Liver (tissue), 8 donors: ENCODE measurements at regions not wholly inside any gene's neighbourhood (a gene's known extent, or its start where the extent isn't known, plus 50 kb on each side); places are given as distances from the start of the nearest gene placed in this dataset.

Experiments used
- DNase-seq: peaks from one replicate; pipeline ENCODE4 v3.0.0-alpha.2; 2017; ENCODE audit warnings: low spot score
- H3K27ac ChIP-seq, 2 donors: one replicate each; pipeline ENCODE4 v1.7.0; 2013; ENCODE audit warnings: inconsistent platforms in 2 of 2, low read length in 2 of 2, control low read depth in 1 of 2, low read depth in 1 of 2, mild to moderate bottlenecking in 1 of 2
- H3K27me3 ChIP-seq, 4 donors: one replicate each; pipeline versions ENCODE4 v1.6.1 to v1.7.0; 2013; ENCODE audit warnings: low read length in 3 of 4, inconsistent platforms in 1 of 4, mild to moderate bottlenecking in 1 of 4, moderate library complexity in 1 of 4; ENCODE audit not compliant: control insufficient read depth in 4 of 4, insufficient read depth in 4 of 4
- H3K36me3 ChIP-seq, 4 donors: one replicate each; pipeline versions ENCODE4 v1.6.1 to v1.7.0; 2013; ENCODE audit warnings: low read length in 3 of 4, mild to moderate bottlenecking in 3 of 4, low read depth in 1 of 4, moderate library complexity in 1 of 4; ENCODE audit not compliant: control insufficient read depth in 4 of 4, insufficient read depth in 3 of 4
- H3K4me1 ChIP-seq, 4 donors: one replicate each; pipeline versions ENCODE4 v1.6.1 to v1.7.0; 2013; ENCODE audit warnings: low read length in 3 of 4, mild to moderate bottlenecking in 3 of 4, moderate library complexity in 1 of 4; ENCODE audit not compliant: control insufficient read depth in 4 of 4, insufficient read depth in 4 of 4
- H3K4me3 ChIP-seq, 3 donors: one replicate each; pipeline versions ENCODE4 v1.6.1 to v1.7.0; 2013; ENCODE audit warnings: low read length in 3 of 3, control low read depth in 1 of 3, low read depth in 1 of 3, mild to moderate bottlenecking in 1 of 3
- H3K9ac ChIP-seq, 2 donors: one replicate each; pipeline ENCODE4 v1.7.0; 2013; ENCODE audit warnings: low read length in 2 of 2, mild to moderate bottlenecking in 2 of 2, moderate library complexity in 2 of 2, control low read depth in 1 of 2, low read depth in 1 of 2
- H3K9me3 ChIP-seq, 4 donors: one replicate each; pipeline versions ENCODE4 v1.6.1 to v1.7.0; 2013; ENCODE audit warnings: low read length in 3 of 4; ENCODE audit not compliant: control insufficient read depth in 4 of 4
- FOXA1 ChIP-seq: IDR thresholded peaks from 2 replicates; pipeline ENCODE4 v1.6.1; 2016; ENCODE audit warnings: antibody characterized with exemption
- FOXA2 ChIP-seq: IDR thresholded peaks from 2 replicates; pipeline ENCODE4 v1.6.1; 2016; ENCODE audit warnings: antibody characterized with exemption
- GABPA ChIP-seq, 2 donors: IDR thresholded peaks in 1 of 2; conservative IDR thresholded peaks in 1 of 2; 2 replicates each; pipeline ENCODE4 v1.6.1; 2016; ENCODE audit warnings: antibody characterized with exemption in 2 of 2, mild to moderate bottlenecking in 1 of 2, moderate library complexity in 1 of 2
- HNF4A ChIP-seq, 2 donors: conservative IDR thresholded peaks; 2 replicates each; pipeline ENCODE4 v1.6.1; 2016; ENCODE audit warnings: antibody characterized with exemption in 2 of 2, mild to moderate bottlenecking in 2 of 2
- NR2F2 ChIP-seq: IDR thresholded peaks from 2 replicates; pipeline ENCODE4 v1.6.1; 2016; ENCODE audit warnings: antibody characterized with exemption
- RAD21 ChIP-seq, 2 donors: IDR thresholded peaks; 2 replicates each; pipeline ENCODE4 v1.6.1; 2016; ENCODE audit warnings: antibody characterized with exemption in 2 of 2, mild to moderate bottlenecking in 2 of 2
- RXRA ChIP-seq, 2 donors: IDR thresholded peaks; 2 replicates each; pipeline ENCODE4 v1.6.1; 2017 to 2018; ENCODE audit warnings: antibody characterized with exemption in 2 of 2, mild to moderate bottlenecking in 1 of 2
- TAF1 ChIP-seq: conservative IDR thresholded peaks from 2 replicates; pipeline ENCODE4 v1.6.1; 2016; ENCODE audit warnings: antibody characterized with exemption, mild to moderate bottlenecking
- YY1 ChIP-seq: IDR thresholded peaks from 2 replicates; pipeline ENCODE4 v1.6.1; 2016; ENCODE audit warnings: antibody characterized with exemption, mild to moderate bottlenecking
- WGBS: extraction: QIAGEN DNeasy Blood & Tissue Kit; methylation state at CpG from one replicate; pipeline ENCODE4 v1.1.7; 2013; 5-methylcytosine and 5-hydroxymethylcytosine counted together
- TF ChIP-seq, protein P1 (sequence below): IDR thresholded peaks from 2 replicates; pipeline ENCODE4 v1.6.1; 2016; ENCODE audit warnings: antibody characterized with exemption
- TF ChIP-seq, protein P2 (sequence below): IDR thresholded peaks from 2 replicates; pipeline ENCODE4 v1.6.1; 2016; ENCODE audit warnings: antibody characterized with exemption
- TF ChIP-seq, protein P3 (sequence below): IDR thresholded peaks from 2 replicates; pipeline ENCODE4 v1.6.1; 2016; ENCODE audit warnings: antibody characterized with exemption
- TF ChIP-seq, protein P4 (sequence below): IDR thresholded peaks from 2 replicates; pipeline ENCODE4 v1.6.1; 2016; ENCODE audit warnings: antibody characterized with exemption, mild to moderate bottlenecking
- TF ChIP-seq, protein P5 (sequence below): fragments of 150-350 bp; IDR thresholded peaks from 2 replicates; pipeline ENCODE4 v1.5.1; 2017; ENCODE audit warnings: improper control_type of control experiment, low read depth, low read length; ENCODE audit not compliant: missing input control
- donor health status: healthy.
- donor health status: healthy.
- donor health status: healthy.
- donor health status: healthy.
- donor health status: healthy.

DNA sequence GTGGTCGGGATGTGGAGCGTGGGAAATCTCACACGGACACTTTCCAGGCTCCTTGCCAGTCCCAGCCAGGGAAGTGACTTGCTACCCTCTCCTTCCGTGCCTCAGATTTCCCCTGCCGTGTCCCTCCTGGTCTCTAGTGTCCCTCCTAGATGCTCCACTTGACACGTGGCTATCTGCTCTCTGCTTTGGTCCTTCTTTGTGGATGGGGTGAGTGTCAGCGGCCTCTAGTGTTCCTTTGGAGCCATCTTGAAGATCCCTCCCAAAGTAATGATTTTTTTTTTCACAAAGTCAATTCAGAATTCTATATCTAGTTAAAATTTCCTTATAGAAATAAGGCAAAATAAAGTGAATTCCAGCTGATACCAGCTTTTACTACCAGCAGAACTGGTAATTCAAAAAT is 117.7 kb downstream of the MRPL36 start:
- DNase-seq, result no peak
- no peaks in the 10 kb centered on the region for H3K36me3 ChIP-seq

More for the DNA sequence above, 117.7 kb downstream of the MRPL36 start:
- Histone ChIP-seq H3K27me3 (peaks cover 0 to 12% (median 0%) of the 10 kb centered on the region in 4 donors), H3K9ac (no peak overlapping the region), H3K9me3 (peaks cover 0 to 6% (median 5%) of the 10 kb centered on the region in 4 donors), H3K27ac (no peak overlapping the region), H3K4me3 (no peak overlapping the region), H3K4me1 (no peaks in the 10 kb centered on the region)
- TF ChIP-seq TAF1, result no peak
- TF ChIP-seq, protein P1, sequence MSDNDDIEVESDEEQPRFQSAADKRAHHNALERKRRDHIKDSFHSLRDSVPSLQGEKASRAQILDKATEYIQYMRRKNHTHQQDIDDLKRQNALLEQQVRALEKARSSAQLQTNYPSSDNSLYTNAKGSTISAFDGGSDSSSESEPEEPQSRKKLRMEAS, result no peak
- TF ChIP-seq, protein P2, sequence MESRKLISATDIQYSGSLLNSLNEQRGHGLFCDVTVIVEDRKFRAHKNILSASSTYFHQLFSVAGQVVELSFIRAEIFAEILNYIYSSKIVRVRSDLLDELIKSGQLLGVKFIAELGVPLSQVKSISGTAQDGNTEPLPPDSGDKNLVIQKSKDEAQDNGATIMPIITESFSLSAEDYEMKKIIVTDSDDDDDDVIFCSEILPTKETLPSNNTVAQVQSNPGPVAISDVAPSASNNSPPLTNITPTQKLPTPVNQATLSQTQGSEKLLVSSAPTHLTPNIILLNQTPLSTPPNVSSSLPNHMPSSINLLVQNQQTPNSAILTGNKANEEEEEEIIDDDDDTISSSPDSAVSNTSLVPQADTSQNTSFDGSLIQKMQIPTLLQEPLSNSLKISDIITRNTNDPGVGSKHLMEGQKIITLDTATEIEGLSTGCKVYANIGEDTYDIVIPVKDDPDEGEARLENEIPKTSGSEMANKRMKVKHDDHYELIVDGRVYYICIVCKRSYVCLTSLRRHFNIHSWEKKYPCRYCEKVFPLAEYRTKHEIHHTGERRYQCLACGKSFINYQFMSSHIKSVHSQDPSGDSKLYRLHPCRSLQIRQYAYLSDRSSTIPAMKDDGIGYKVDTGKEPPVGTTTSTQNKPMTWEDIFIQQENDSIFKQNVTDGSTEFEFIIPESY, result no peak
- TF ChIP-seq HNF4A (conservative IDR thresholded peaks at IDR 0.05), result no peak
- no peak for TF ChIP-seq FOXA1
- TF ChIP-seq GABPA (IDR thresholded peaks at IDR 0.05 in 1 of 2, conservative IDR thresholded peaks at IDR 0.05 in 1 of 2), result no peak
- TF ChIP-seq NR2F2, result no peak
- TF ChIP-seq RAD21 (IDR thresholded peaks at IDR 0.05), result no peak
- TF ChIP-seq, protein P3, sequence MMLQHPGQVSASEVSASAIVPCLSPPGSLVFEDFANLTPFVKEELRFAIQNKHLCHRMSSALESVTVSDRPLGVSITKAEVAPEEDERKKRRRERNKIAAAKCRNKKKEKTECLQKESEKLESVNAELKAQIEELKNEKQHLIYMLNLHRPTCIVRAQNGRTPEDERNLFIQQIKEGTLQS, result no peak
- no peak for TF ChIP-seq YY1
- TF ChIP-seq RXRA (IDR thresholded peaks at IDR 0.05), result no peak
- TF ChIP-seq, protein P4, sequence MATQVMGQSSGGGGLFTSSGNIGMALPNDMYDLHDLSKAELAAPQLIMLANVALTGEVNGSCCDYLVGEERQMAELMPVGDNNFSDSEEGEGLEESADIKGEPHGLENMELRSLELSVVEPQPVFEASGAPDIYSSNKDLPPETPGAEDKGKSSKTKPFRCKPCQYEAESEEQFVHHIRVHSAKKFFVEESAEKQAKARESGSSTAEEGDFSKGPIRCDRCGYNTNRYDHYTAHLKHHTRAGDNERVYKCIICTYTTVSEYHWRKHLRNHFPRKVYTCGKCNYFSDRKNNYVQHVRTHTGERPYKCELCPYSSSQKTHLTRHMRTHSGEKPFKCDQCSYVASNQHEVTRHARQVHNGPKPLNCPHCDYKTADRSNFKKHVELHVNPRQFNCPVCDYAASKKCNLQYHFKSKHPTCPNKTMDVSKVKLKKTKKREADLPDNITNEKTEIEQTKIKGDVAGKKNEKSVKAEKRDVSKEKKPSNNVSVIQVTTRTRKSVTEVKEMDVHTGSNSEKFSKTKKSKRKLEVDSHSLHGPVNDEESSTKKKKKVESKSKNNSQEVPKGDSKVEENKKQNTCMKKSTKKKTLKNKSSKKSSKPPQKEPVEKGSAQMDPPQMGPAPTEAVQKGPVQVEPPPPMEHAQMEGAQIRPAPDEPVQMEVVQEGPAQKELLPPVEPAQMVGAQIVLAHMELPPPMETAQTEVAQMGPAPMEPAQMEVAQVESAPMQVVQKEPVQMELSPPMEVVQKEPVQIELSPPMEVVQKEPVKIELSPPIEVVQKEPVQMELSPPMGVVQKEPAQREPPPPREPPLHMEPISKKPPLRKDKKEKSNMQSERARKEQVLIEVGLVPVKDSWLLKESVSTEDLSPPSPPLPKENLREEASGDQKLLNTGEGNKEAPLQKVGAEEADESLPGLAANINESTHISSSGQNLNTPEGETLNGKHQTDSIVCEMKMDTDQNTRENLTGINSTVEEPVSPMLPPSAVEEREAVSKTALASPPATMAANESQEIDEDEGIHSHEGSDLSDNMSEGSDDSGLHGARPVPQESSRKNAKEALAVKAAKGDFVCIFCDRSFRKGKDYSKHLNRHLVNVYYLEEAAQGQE, result no peak
- TF ChIP-seq, protein P5, sequence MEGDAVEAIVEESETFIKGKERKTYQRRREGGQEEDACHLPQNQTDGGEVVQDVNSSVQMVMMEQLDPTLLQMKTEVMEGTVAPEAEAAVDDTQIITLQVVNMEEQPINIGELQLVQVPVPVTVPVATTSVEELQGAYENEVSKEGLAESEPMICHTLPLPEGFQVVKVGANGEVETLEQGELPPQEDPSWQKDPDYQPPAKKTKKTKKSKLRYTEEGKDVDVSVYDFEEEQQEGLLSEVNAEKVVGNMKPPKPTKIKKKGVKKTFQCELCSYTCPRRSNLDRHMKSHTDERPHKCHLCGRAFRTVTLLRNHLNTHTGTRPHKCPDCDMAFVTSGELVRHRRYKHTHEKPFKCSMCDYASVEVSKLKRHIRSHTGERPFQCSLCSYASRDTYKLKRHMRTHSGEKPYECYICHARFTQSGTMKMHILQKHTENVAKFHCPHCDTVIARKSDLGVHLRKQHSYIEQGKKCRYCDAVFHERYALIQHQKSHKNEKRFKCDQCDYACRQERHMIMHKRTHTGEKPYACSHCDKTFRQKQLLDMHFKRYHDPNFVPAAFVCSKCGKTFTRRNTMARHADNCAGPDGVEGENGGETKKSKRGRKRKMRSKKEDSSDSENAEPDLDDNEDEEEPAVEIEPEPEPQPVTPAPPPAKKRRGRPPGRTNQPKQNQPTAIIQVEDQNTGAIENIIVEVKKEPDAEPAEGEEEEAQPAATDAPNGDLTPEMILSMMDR, result no peak
- TF ChIP-seq FOXA2, result no peak
- 56% methylated on average over 7 of the region's 7 CpGs for WGBS
